Upper lobe of left lung (tissue), 4 donors: ENCODE measurements at regions not wholly inside any gene's neighbourhood (a gene's known extent, or its start where the extent isn't known, plus 50 kb on each side); places are given as distances from the start of the nearest gene placed in this dataset.

Source experiments
- CTCF ChIP-seq, 6 experiments: fragments of 450-650 bp in 4 of 6; fragments of 200-600 bp in 2 of 6; sonication (generic) in 2 of 6; IDR thresholded peaks; one replicate each; pipeline ENCODE4 v1.5.1; 2016 to 2019; ENCODE audit warnings: antibody characterized with exemption in 6 of 6
- EP300 ChIP-seq, 4 donors: sonication (generic); formaldehyde crosslinking; IDR thresholded peaks; one replicate each; pipeline ENCODE4 v1.5.1; 2017; ENCODE audit warnings: antibody characterized with exemption in 4 of 4, control low read depth in 2 of 4
- POLR2A ChIP-seq, 4 donors: fragments of 450-650 bp; IDR thresholded peaks; one replicate each; pipeline ENCODE4 v1.5.1; 2016 to 2017; ENCODE audit warnings: antibody characterized with exemption in 4 of 4, mild to moderate bottlenecking in 2 of 4
- POLR2AphosphoS5 ChIP-seq, 2 donors: sonication (generic); formaldehyde crosslinking; IDR thresholded peaks; one replicate each; pipeline ENCODE4 v1.5.1; 2017; ENCODE audit warnings: antibody characterized with exemption in 2 of 2

GRCh38 chr16:9406038-9406712, 314.7 kb downstream of the HAPSTR1 start:
- no peak for TF ChIP-seq CTCF (IDR thresholded peaks at IDR 0.05)
- no peak for TF ChIP-seq POLR2A (IDR thresholded peaks at IDR 0.05)
- no peak for TF ChIP-seq POLR2AphosphoS5 (IDR thresholded peaks at IDR 0.05)
- TF ChIP-seq EP300 (IDR thresholded peaks at IDR 0.05) = no peak
